PC-9 (cell line): ENCODE measurements at regions not wholly inside any gene's neighbourhood (a gene's known extent, or its start where the extent isn't known, plus 50 kb on each side); places are given as distances from the start of the nearest gene placed in this dataset.

ENCODE experiments used
- CTCF ChIP-seq: fragments of 200-600 bp; sonication (generic); conservative IDR thresholded peaks from 2 replicates; pipeline ENCODE4 v1.6.1; 2017; ENCODE audit warnings: mixed run types, antibody characterized with exemption, mild to moderate bottlenecking, moderate library complexity
- EZH2 ChIP-seq: fragments of 200-600 bp; sonication (generic); IDR thresholded peaks from 2 replicates; pipeline ENCODE4 v1.8.0; 2017; ENCODE audit warnings: antibody characterized with exemption, low read depth

- no peak for TF ChIP-seq CTCF
- no peak for TF ChIP-seq EZH2
These were observed 138.3 kb upstream of the SNX7 start for GRCh38 chr1:98523256-98523655.
